ENCODE measurements at regions not wholly inside any gene's neighbourhood (a gene's known extent, or its start where the extent isn't known, plus 50 kb on each side); places are given as distances from the start of the nearest gene placed in this dataset.
A peak's percentile ranks its signal among the peaks of the same experiment; 100 is the strongest.

DNA sequence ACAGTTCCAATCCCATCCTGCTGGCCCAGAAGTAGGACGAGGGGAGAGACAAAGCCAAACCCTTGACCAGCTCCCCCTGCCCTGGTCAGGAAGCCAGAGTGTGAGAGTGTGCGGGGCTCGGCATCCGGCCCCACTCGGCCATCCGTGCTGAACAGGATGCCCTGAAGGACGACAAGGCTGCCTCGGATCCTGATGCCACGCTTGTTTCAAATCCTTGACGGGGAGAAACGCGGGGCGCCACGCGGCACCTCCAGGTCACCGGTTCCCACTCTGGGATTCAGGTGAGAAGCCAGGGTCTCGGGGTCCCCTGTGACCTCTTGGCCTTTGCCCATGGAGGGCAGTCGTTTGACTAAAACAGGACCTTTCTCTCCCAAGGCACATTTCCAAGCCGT, 167.8 kb downstream of the BRD1 start:
- no CpG with 5 or more reads among the region's 19 CpGs for WGBS, 2 donors (ENCODE audit: extremely low coverage in 2 of 2, insufficient read length in 2 of 2, insufficient replicate concordance in 1 of 2)

GRCh38 chr22:49659281-49659923, 168.3 kb downstream of the BRD1 start:
- Histone ChIP-seq H2BK15ac (ENCODE audit: low read length) (no peak overlapping the region), H4K8ac (ENCODE audit: low read depth, low read length) (no peak overlapping the region), H3K23ac (ENCODE audit: low read depth, low read length, poor library complexity) (no peak overlapping the region), H2BK5ac (ENCODE audit: low read length) (no peak overlapping the region), H3K27ac (replicated peaks; ENCODE audit: low read length) (no peak overlapping the region), H4K91ac (ENCODE audit: low read depth, low read length, poor library complexity) (no peak overlapping the region), H3K36me3 (replicated peaks in 1 of 2; ENCODE audit: control insufficient read depth in 2 of 2, insufficient read depth in 2 of 2, low read length in 2 of 2) (no peaks in the 10 kb centered on the region), H2BK120ac (ENCODE audit: low read depth, low read length) (no peak overlapping the region), H3K14ac (ENCODE audit: low read length) (peak overlapping the region; percentile 75), H3K9ac (ENCODE audit: low read depth, low read length, poor library complexity) (no peak overlapping the region), H3K79me1 (ENCODE audit: low read depth, low read length) (no peaks in the 10 kb centered on the region), H2AFZ (ENCODE audit: low read length) (no peak overlapping the region), H3K4me3 (ENCODE audit: low read length in 2 of 2) (no peak overlapping the region), H2AK5ac (ENCODE audit: low read depth, low read length) (no peak overlapping the region), H2BK12ac (ENCODE audit: low read length) (no peak overlapping the region), H3K4me2 (ENCODE audit: insufficient read depth, low read length, poor library complexity, severe bottlenecking) (no peak overlapping the region), H3K4ac (ENCODE audit: low read length) (no peak overlapping the region), H3K4me1 (ENCODE audit: control insufficient read depth in 2 of 2, insufficient read depth in 1 of 2, low read depth in 1 of 2, low read length in 2 of 2) (peaks cover 0 to 4% of the 10 kb centered on the region in 2 donors), H3K18ac (ENCODE audit: low read length) (peak overlapping the region; percentile 62), H3K9me3 (replicated peaks in 1 of 2; ENCODE audit: control insufficient read depth in 2 of 2, insufficient read depth in 1 of 2, low read depth in 1 of 2, low read length in 2 of 2) (no peaks in the 10 kb centered on the region), H3K27me3 (ENCODE audit: control insufficient read depth in 3 of 3, insufficient read depth in 3 of 3, low read depth in 1 of 3, low read length in 3 of 3) (peaks cover 0 to 5% (median 0%) of the 10 kb centered on the region in 3 experiments)
- no peak for DNase-seq (ENCODE audit: low spot score)
- no CpG with 5 or more reads among the region's 19 CpGs for WGBS, 2 donors (ENCODE audit: extremely low coverage in 2 of 2, insufficient read length in 2 of 2, insufficient replicate concordance in 1 of 2)

More for the DNA sequence above, 167.8 kb downstream of the BRD1 start:
- Histone ChIP-seq H3K4me2 (ENCODE audit: insufficient read depth, low read length, poor library complexity, severe bottlenecking) (no peak overlapping the region), H2BK12ac (ENCODE audit: low read length) (no peak overlapping the region), H3K4me1 (ENCODE audit: control insufficient read depth in 2 of 2, insufficient read depth in 1 of 2, low read depth in 1 of 2, low read length in 2 of 2) (peaks cover 0 to 7% of the 10 kb centered on the region in 2 donors), H3K27me3 (ENCODE audit: control insufficient read depth in 3 of 3, insufficient read depth in 3 of 3, low read depth in 1 of 3, low read length in 3 of 3) (peaks cover 0 to 5% (median 0%) of the 10 kb centered on the region in 3 experiments), H2BK15ac (ENCODE audit: low read length) (no peak overlapping the region), H3K4me3 (ENCODE audit: low read length in 2 of 2) (no peak overlapping the region), H4K91ac (ENCODE audit: low read depth, low read length, poor library complexity) (no peak overlapping the region), H2AFZ (ENCODE audit: low read length) (no peak overlapping the region), H3K27ac (replicated peaks; ENCODE audit: low read length) (no peak overlapping the region), H3K14ac (ENCODE audit: low read length) (peak overlapping the region; percentile 75), H2AK5ac (ENCODE audit: low read depth, low read length) (no peak overlapping the region), H2BK5ac (ENCODE audit: low read length) (no peak overlapping the region), H3K79me1 (ENCODE audit: low read depth, low read length) (no peaks in the 10 kb centered on the region), H3K18ac (ENCODE audit: low read length) (peak overlapping the region; percentile 2), H3K36me3 (replicated peaks in 1 of 2; ENCODE audit: control insufficient read depth in 2 of 2, insufficient read depth in 2 of 2, low read length in 2 of 2) (no peaks in the 10 kb centered on the region), H3K4ac (ENCODE audit: low read length) (no peak overlapping the region), H4K8ac (ENCODE audit: low read depth, low read length) (no peak overlapping the region), H3K9ac (ENCODE audit: low read depth, low read length, poor library complexity) (no peak overlapping the region), H3K23ac (ENCODE audit: low read depth, low read length, poor library complexity) (no peak overlapping the region), H3K9me3 (replicated peaks in 1 of 2; ENCODE audit: control insufficient read depth in 2 of 2, insufficient read depth in 1 of 2, low read depth in 1 of 2, low read length in 2 of 2) (no peaks in the 10 kb centered on the region), H2BK120ac (ENCODE audit: low read depth, low read length) (no peak overlapping the region)
- DNase-seq (ENCODE audit: low spot score) = no peak

DNA sequence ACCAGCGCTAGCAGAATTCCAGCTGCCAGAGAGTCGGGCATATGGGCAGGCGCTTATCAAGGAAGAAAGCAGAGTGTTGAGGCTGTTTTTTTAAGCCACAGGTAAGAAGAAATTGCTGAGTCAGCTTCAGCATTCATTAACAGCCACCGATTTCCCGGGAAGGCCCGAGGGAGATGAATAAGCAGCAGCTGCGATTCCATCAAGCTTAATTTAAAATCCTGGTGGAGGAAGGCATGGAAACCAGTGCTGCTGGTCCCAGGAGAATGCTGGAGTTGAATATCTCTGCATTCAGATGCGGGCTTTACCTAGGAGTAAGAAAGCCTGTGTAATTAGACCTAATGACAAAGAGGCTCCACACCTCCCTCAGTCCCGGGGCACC, 168.8 kb downstream of the BRD1 start:
- no peaks in the 10 kb centered on the region for H3K36me3 ChIP-seq (replicated peaks in 1 of 2; ENCODE audit: control insufficient read depth in 2 of 2, insufficient read depth in 2 of 2, low read length in 2 of 2)
- no CpG with 5 or more reads among the region's 9 CpGs for WGBS, 2 donors (ENCODE audit: extremely low coverage in 2 of 2, insufficient read length in 2 of 2, insufficient replicate concordance in 1 of 2)
- no peak overlapping the region for H2AFZ ChIP-seq (ENCODE audit: low read length)
- H2BK5ac ChIP-seq (ENCODE audit: low read length) = no peak overlapping the region
- no peak overlapping the region for H2BK15ac ChIP-seq (ENCODE audit: low read length)
- no peak overlapping the region for H2BK120ac ChIP-seq (ENCODE audit: low read depth, low read length)
- no peak overlapping the region for H3K4me2 ChIP-seq (ENCODE audit: insufficient read depth, low read length, poor library complexity, severe bottlenecking)
- H3K4ac ChIP-seq (ENCODE audit: low read length) = no peak overlapping the region
- no peak overlapping the region for H2AK5ac ChIP-seq (ENCODE audit: low read depth, low read length)
- H3K4me3 ChIP-seq (ENCODE audit: low read length in 2 of 2) = no peak overlapping the region
- H4K8ac ChIP-seq (ENCODE audit: low read depth, low read length) = no peak overlapping the region
- no peak overlapping the region for H4K91ac ChIP-seq (ENCODE audit: low read depth, low read length, poor library complexity)
- H3K14ac ChIP-seq (ENCODE audit: low read length) = no peak overlapping the region
- no peak overlapping the region for H2BK12ac ChIP-seq (ENCODE audit: low read length)
- no peak overlapping the region for H3K18ac ChIP-seq (ENCODE audit: low read length)
- H3K4me1 ChIP-seq (ENCODE audit: control insufficient read depth in 2 of 2, insufficient read depth in 1 of 2, low read depth in 1 of 2, low read length in 2 of 2) = peaks cover 0 to 4% of the 10 kb centered on the region in 2 donors
- no peak overlapping the region for H3K23ac ChIP-seq (ENCODE audit: low read depth, low read length, poor library complexity)
- no peak overlapping the region for H3K27ac ChIP-seq (replicated peaks; ENCODE audit: low read length)
- H3K9me3 ChIP-seq (replicated peaks in 1 of 2; ENCODE audit: control insufficient read depth in 2 of 2, insufficient read depth in 1 of 2, low read depth in 1 of 2, low read length in 2 of 2) = no peaks in the 10 kb centered on the region
- no peak overlapping the region for H3K9ac ChIP-seq (ENCODE audit: low read depth, low read length, poor library complexity)
- DNase-seq (ENCODE audit: low spot score) = no peak
- H3K27me3 ChIP-seq (ENCODE audit: control insufficient read depth in 3 of 3, insufficient read depth in 3 of 3, low read depth in 1 of 3, low read length in 3 of 3) = peaks cover 0 to 5% (median 0%) of the 10 kb centered on the region in 3 experiments
- H3K79me1 ChIP-seq (ENCODE audit: low read depth, low read length) = no peaks in the 10 kb centered on the region

- peak overlapping the region; percentile 54 for H2BK15ac ChIP-seq (ENCODE audit: low read length)
- WGBS, 2 donors (ENCODE audit: extremely low coverage in 2 of 2, insufficient read length in 2 of 2, insufficient replicate concordance in 1 of 2) = no CpG with 5 or more reads among the region's 12 CpGs
- no peaks in the 10 kb centered on the region for H3K9me3 ChIP-seq (replicated peaks in 1 of 2; ENCODE audit: control insufficient read depth in 2 of 2, insufficient read depth in 1 of 2, low read depth in 1 of 2, low read length in 2 of 2)
- no peak overlapping the region for H3K4me3 ChIP-seq (ENCODE audit: low read length in 2 of 2)
- peak overlapping the region; percentile 20 for H3K18ac ChIP-seq (ENCODE audit: low read length)
- peak overlapping the region; percentile 68 for H4K91ac ChIP-seq (ENCODE audit: low read depth, low read length, poor library complexity)
- H3K9ac ChIP-seq (ENCODE audit: low read depth, low read length, poor library complexity) = peak overlapping the region; percentile 3
- H2BK120ac ChIP-seq (ENCODE audit: low read depth, low read length) = no peak overlapping the region
- H3K27me3 ChIP-seq (ENCODE audit: control insufficient read depth in 3 of 3, insufficient read depth in 3 of 3, low read depth in 1 of 3, low read length in 3 of 3) = peaks cover 0 to 5% (median 0%) of the 10 kb centered on the region in 3 experiments
- no peaks in the 10 kb centered on the region for H3K79me1 ChIP-seq (ENCODE audit: low read depth, low read length)
- no peak overlapping the region for H3K23ac ChIP-seq (ENCODE audit: low read depth, low read length, poor library complexity)
- H3K4me2 ChIP-seq (ENCODE audit: insufficient read depth, low read length, poor library complexity, severe bottlenecking) = no peak overlapping the region
- peaks cover 0 to 4% of the 10 kb centered on the region in 2 donors for H3K4me1 ChIP-seq (ENCODE audit: control insufficient read depth in 2 of 2, insufficient read depth in 1 of 2, low read depth in 1 of 2, low read length in 2 of 2)
- no peak for DNase-seq (ENCODE audit: low spot score)
- peak overlapping the region; percentile 45 for H2BK5ac ChIP-seq (ENCODE audit: low read length)
- H3K27ac ChIP-seq (replicated peaks; ENCODE audit: low read length) = no peak overlapping the region
- no peak overlapping the region for H4K8ac ChIP-seq (ENCODE audit: low read depth, low read length)
- H2BK12ac ChIP-seq (ENCODE audit: low read length) = peak overlapping the region; percentile 7
- peak overlapping the region; percentile 91 for H2AK5ac ChIP-seq (ENCODE audit: low read depth, low read length)
- H2AFZ ChIP-seq (ENCODE audit: low read length) = no peak overlapping the region
- H3K4ac ChIP-seq (ENCODE audit: low read length) = no peak overlapping the region
- no peaks in the 10 kb centered on the region for H3K36me3 ChIP-seq (replicated peaks in 1 of 2; ENCODE audit: control insufficient read depth in 2 of 2, insufficient read depth in 2 of 2, low read length in 2 of 2)
- no peak overlapping the region for H3K14ac ChIP-seq (ENCODE audit: low read length)
Observed at GRCh38 chr22:49657974-49658590, 169.6 kb downstream of the BRD1 start.
